HEK293 (cell line): ENCODE measurements at regions not wholly inside any gene's neighbourhood (a gene's known extent, or its start where the extent isn't known, plus 50 kb on each side); places are given as distances from the start of the nearest gene placed in this dataset.

Source experiments
- EGR2 ChIP-seq: fragments of 450-650 bp; formaldehyde crosslinking; IDR thresholded peaks from 2 replicates; pipeline ENCODE4 v1.5.1; 2016; ENCODE audit warnings: low read depth, missing biosample characterization, missing genetic modification characterization
- GLIS1 ChIP-seq: fragments of 450-650 bp; formaldehyde crosslinking; IDR thresholded peaks from 2 replicates; pipeline ENCODE4 v1.5.1; 2016; ENCODE audit warnings: missing biosample characterization, missing genetic modification characterization
- KLF16 ChIP-seq: fragments of 450-650 bp; formaldehyde crosslinking; IDR thresholded peaks from 2 replicates; pipeline ENCODE4 v1.5.1; 2017; ENCODE audit warnings: missing biosample characterization, missing genetic modification characterization
- SP2 ChIP-seq: fragments of 450-650 bp; formaldehyde crosslinking; IDR thresholded peaks from 2 replicates; pipeline ENCODE4 v1.5.1; 2016; ENCODE audit warnings: missing biosample characterization, missing genetic modification characterization
- ZBTB20 ChIP-seq: fragments of 450-650 bp; formaldehyde crosslinking; IDR thresholded peaks from 2 replicates; pipeline ENCODE4 v1.5.1; 2016; ENCODE audit warnings: missing biosample characterization, missing genetic modification characterization
- ZBTB21 ChIP-seq: fragments of 450-650 bp; formaldehyde crosslinking; IDR thresholded peaks from 2 replicates; pipeline ENCODE4 v1.5.1; 2017; ENCODE audit warnings: missing biosample characterization, missing genetic modification characterization
- ZBTB7A ChIP-seq: fragments of 450-650 bp; formaldehyde crosslinking; IDR thresholded peaks from 2 replicates; pipeline ENCODE4 v1.5.1; 2016; ENCODE audit warnings: low read depth, missing biosample characterization, missing genetic modification characterization
- ZFP41 ChIP-seq: fragments of 450-650 bp; formaldehyde crosslinking; IDR thresholded peaks from 2 replicates; pipeline ENCODE4 v1.5.1; 2016; ENCODE audit warnings: missing biosample characterization, missing genetic modification characterization, borderline replicate concordance
- ZFP69B ChIP-seq: fragments of 450-650 bp; formaldehyde crosslinking; IDR thresholded peaks from 2 replicates; pipeline ENCODE4 v1.5.1; 2016; ENCODE audit warnings: missing biosample characterization, missing genetic modification characterization
- ZNF2 ChIP-seq: fragments of 450-650 bp; formaldehyde crosslinking; IDR thresholded peaks from 2 replicates; pipeline ENCODE4 v1.5.1; 2016; ENCODE audit warnings: missing biosample characterization, missing genetic modification characterization
- ZNF24 ChIP-seq: fragments of 450-650 bp; formaldehyde crosslinking; IDR thresholded peaks from 2 replicates; pipeline ENCODE4 v1.5.1; 2016; ENCODE audit warnings: missing biosample characterization, missing genetic modification characterization
- ZNF335 ChIP-seq: fragments of 450-650 bp; formaldehyde crosslinking; conservative IDR thresholded peaks from 2 replicates; pipeline ENCODE4 v1.5.1; 2016; ENCODE audit warnings: missing biosample characterization, missing genetic modification characterization
- ZNF341 ChIP-seq: fragments of 450-650 bp; formaldehyde crosslinking; IDR thresholded peaks from 2 replicates; pipeline ENCODE4; 2016; ENCODE audit warnings: low read depth, missing biosample characterization, missing genetic modification characterization
- ZNF473 ChIP-seq: fragments of 450-650 bp; formaldehyde crosslinking; IDR thresholded peaks from 2 replicates; pipeline ENCODE4 v1.5.1; 2017; ENCODE audit warnings: missing biosample characterization, missing genetic modification characterization
- ZNF529 ChIP-seq: fragments of 450-650 bp; formaldehyde crosslinking; IDR thresholded peaks from 2 replicates; pipeline ENCODE4 v1.5.1; 2017; ENCODE audit warnings: missing genetic modification characterization, missing biosample characterization; ENCODE audit not compliant: insufficient replicate concordance
- ZNF629 ChIP-seq: fragments of 450-650 bp; formaldehyde crosslinking; IDR thresholded peaks from 2 replicates; pipeline ENCODE4 v1.5.1; 2017; ENCODE audit warnings: missing biosample characterization, missing genetic modification characterization
- ZNF658 ChIP-seq: fragments of 450-650 bp; formaldehyde crosslinking; IDR thresholded peaks from 2 replicates; pipeline ENCODE4; 2016; ENCODE audit warnings: missing biosample characterization, missing genetic modification characterization
- ZNF747 ChIP-seq: fragments of 450-650 bp; formaldehyde crosslinking; IDR thresholded peaks from 2 replicates; pipeline ENCODE4 v1.5.1; 2016; ENCODE audit warnings: missing biosample characterization, missing genetic modification characterization
- ZNF777 ChIP-seq: fragments of 450-650 bp; formaldehyde crosslinking; IDR thresholded peaks from 2 replicates; pipeline ENCODE4 v1.5.1; 2017; ENCODE audit warnings: missing biosample characterization, missing genetic modification characterization, borderline replicate concordance
- ZNF791 ChIP-seq: fragments of 450-650 bp; formaldehyde crosslinking; IDR thresholded peaks from 2 replicates; pipeline ENCODE4 v1.5.1; 2016; ENCODE audit warnings: missing biosample characterization, missing genetic modification characterization
- ZNF843 ChIP-seq: fragments of 450-650 bp; formaldehyde crosslinking; IDR thresholded peaks from 2 replicates; pipeline ENCODE4 v1.5.1; 2016; ENCODE audit warnings: missing biosample characterization, missing genetic modification characterization
- TF ChIP-seq, protein P1 (sequence below): fragments of 450-650 bp; formaldehyde crosslinking; IDR thresholded peaks from 2 replicates; pipeline ENCODE4 v1.5.1; 2016; ENCODE audit warnings: missing biosample characterization, missing genetic modification characterization, low read depth
- TF ChIP-seq, protein P2 (sequence below): fragments of 450-650 bp; formaldehyde crosslinking; IDR thresholded peaks from 2 replicates; pipeline ENCODE4 v1.5.1; 2016; ENCODE audit warnings: missing biosample characterization, missing genetic modification characterization, borderline replicate concordance
- TF ChIP-seq, protein P3 (sequence below): fragments of 450-650 bp; formaldehyde crosslinking; IDR thresholded peaks from 2 replicates; pipeline ENCODE4 v1.5.1; 2016; ENCODE audit warnings: missing biosample characterization, missing genetic modification characterization
- TF ChIP-seq, protein P4 (sequence below): fragments of 450-650 bp; formaldehyde crosslinking; IDR thresholded peaks from 2 replicates; pipeline ENCODE4 v1.5.1; 2016; ENCODE audit warnings: missing biosample characterization, missing genetic modification characterization
- TF ChIP-seq, protein P5 (sequence below): fragments of 450-650 bp; formaldehyde crosslinking; IDR thresholded peaks from 2 replicates; pipeline ENCODE4 v1.5.1; 2016; ENCODE audit warnings: missing biosample characterization, missing genetic modification characterization
- TF ChIP-seq, protein P6 (sequence below): fragments of 450-650 bp; IDR thresholded peaks from 2 replicates; pipeline ENCODE4 v1.5.1; 2018; ENCODE audit warnings: missing biosample characterization, mild to moderate bottlenecking, missing genetic modification characterization

DNA sequence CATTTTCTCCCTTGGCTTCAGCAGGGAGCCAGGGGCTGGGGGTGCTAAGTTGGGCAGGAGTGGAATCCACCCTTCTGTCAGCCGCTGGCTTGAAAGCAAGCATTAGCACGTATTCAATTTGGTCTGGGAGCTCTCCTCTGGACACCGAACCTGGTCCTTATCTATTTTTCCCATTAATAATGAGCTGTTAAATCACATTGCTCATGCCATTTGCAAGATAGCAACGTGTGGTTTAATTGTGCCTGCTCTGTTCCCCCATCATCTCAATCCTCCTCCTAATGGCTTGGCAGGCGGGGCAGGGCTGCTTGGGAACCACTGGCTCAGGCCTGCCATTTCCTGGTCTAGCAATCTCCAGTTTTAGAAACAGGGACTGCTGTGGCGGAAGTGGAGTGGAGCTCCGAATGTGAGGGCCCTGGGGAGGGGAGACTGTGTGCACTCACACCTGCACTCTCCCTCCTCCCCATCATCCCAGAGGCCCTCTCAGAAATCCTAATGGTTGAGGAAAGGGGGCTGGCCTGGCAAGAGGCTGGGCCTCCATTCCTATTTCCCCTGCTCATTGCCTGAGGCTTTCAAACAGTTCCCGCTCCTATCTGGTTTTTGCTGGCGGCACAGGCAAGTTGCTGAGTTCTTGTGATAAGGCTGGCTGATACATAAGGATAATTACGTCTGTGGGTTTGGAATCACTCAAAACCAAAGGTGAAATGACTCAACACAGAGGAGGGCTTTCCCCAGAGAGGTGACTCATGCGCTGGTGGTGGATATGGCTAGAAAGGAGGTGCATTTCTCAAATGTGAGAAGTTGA is 201.2 kb upstream of the E2F8 start (continued):
- TF ChIP-seq, protein P1, sequence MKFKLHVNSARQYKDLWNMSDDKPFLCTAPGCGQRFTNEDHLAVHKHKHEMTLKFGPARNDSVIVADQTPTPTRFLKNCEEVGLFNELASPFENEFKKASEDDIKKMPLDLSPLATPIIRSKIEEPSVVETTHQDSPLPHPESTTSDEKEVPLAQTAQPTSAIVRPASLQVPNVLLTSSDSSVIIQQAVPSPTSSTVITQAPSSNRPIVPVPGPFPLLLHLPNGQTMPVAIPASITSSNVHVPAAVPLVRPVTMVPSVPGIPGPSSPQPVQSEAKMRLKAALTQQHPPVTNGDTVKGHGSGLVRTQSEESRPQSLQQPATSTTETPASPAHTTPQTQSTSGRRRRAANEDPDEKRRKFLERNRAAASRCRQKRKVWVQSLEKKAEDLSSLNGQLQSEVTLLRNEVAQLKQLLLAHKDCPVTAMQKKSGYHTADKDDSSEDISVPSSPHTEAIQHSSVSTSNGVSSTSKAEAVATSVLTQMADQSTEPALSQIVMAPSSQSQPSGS (tag by site-specific recombination), result no peak
- TF ChIP-seq, protein P2, sequence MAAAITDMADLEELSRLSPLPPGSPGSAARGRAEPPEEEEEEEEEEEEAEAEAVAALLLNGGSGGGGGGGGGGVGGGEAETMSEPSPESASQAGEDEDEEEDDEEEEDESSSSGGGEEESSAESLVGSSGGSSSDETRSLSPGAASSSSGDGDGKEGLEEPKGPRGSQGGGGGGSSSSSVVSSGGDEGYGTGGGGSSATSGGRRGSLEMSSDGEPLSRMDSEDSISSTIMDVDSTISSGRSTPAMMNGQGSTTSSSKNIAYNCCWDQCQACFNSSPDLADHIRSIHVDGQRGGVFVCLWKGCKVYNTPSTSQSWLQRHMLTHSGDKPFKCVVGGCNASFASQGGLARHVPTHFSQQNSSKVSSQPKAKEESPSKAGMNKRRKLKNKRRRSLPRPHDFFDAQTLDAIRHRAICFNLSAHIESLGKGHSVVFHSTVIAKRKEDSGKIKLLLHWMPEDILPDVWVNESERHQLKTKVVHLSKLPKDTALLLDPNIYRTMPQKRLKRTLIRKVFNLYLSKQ, result no peak
- TF ChIP-seq ZBTB7A (tag by site-specific recombination) (no peak), GLIS1 (tag by site-specific recombination) (peak; percentile 67), ZNF791 (no peak), ZNF747 (tag by site-specific recombination) (no peak), ZNF24 (tag by site-specific recombination) (peak; percentile 47; the same call in 1 of the 2 replicates), ZNF335 (tag by site-specific recombination) (peak; percentile 68), ZNF777 (no peak), KLF16 (tag by site-specific recombination) (peak; percentile 69), EGR2 (tag by site-specific recombination) (peak; percentile 46), SP2 (tag by site-specific recombination) (0 out of 2 replicates have a peak, but pooled peaks have one; percentile 10), ZFP69B (tag by site-specific recombination) (0 out of 2 replicates have a peak, but pooled peaks have one; percentile 60), ZBTB20 (tag by site-specific recombination) (0 out of 2 replicates have a peak, but pooled peaks have one; percentile 16), ZNF529 (tag by site-specific recombination) (no peak), ZNF2 (tag by site-specific recombination) (no peak), ZNF658 (tag by site-specific recombination) (no peak), ZBTB21 (peak; percentile 46; the same call in 1 of the 2 replicates), ZFP41 (tag by site-specific recombination) (no peak), ZNF843 (tag by site-specific recombination) (peak; percentile 63; the same call in 1 of the 2 replicates), ZNF341 (tag by site-specific recombination) (no peak), ZNF473 (tag by site-specific recombination) (no peak), ZNF629 (peak; percentile 84)
- TF ChIP-seq, protein P3, sequence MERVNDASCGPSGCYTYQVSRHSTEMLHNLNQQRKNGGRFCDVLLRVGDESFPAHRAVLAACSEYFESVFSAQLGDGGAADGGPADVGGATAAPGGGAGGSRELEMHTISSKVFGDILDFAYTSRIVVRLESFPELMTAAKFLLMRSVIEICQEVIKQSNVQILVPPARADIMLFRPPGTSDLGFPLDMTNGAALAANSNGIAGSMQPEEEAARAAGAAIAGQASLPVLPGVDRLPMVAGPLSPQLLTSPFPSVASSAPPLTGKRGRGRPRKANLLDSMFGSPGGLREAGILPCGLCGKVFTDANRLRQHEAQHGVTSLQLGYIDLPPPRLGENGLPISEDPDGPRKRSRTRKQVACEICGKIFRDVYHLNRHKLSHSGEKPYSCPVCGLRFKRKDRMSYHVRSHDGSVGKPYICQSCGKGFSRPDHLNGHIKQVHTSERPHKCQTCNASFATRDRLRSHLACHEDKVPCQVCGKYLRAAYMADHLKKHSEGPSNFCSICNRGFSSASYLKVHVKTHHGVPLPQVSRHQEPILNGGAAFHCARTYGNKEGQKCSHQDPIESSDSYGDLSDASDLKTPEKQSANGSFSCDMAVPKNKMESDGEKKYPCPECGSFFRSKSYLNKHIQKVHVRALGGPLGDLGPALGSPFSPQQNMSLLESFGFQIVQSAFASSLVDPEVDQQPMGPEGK, result peak; percentile 55; the same call in 1 of the 2 replicates
- TF ChIP-seq, protein P4, sequence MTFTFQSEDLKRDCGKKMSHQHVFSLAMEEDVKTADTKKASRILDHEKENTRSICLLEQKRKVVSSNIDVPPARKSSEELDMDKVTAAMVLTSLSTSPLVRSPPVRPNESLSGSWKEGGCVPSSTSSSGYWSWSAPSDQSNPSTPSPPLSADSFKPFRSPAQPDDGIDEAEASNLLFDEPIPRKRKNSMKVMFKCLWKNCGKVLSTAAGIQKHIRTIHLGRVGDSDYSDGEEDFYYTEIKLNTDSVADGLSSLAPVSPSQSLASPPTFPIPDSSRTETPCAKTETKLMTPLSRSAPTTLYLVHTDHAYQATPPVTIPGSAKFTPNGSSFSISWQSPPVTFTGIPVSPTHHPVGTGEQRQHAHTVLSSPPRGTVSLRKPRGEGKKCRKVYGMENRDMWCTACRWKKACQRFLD (tag by site-specific recombination), result no peak
- TF ChIP-seq, protein P5, sequence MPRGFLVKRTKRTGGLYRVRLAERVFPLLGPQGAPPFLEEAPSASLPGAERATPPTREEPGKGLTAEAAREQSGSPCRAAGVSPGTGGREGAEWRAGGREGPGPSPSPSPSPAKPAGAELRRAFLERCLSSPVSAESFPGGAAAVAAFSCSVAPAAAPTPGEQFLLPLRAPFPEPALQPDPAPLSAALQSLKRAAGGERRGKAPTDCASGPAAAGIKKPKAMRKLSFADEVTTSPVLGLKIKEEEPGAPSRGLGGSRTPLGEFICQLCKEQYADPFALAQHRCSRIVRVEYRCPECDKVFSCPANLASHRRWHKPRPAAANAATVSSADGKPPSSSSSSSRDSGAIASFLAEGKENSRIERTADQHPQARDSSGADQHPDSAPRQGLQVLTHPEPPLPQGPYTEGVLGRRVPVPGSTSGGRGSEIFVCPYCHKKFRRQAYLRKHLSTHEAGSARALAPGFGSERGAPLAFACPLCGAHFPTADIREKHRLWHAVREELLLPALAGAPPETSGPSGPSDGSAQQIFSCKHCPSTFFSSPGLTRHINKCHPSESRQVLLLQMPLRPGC (tag by site-specific recombination), result peak; percentile 79
- TF ChIP-seq, protein P6, sequence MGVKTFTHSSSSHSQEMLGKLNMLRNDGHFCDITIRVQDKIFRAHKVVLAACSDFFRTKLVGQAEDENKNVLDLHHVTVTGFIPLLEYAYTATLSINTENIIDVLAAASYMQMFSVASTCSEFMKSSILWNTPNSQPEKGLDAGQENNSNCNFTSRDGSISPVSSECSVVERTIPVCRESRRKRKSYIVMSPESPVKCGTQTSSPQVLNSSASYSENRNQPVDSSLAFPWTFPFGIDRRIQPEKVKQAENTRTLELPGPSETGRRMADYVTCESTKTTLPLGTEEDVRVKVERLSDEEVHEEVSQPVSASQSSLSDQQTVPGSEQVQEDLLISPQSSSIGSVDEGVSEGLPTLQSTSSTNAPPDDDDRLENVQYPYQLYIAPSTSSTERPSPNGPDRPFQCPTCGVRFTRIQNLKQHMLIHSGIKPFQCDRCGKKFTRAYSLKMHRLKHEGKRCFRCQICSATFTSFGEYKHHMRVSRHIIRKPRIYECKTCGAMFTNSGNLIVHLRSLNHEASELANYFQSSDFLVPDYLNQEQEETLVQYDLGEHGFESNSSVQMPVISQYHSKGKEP, result no peak
